Heart left ventricle (tissue), 16 donors: ENCODE measurements at regions not wholly inside any gene's neighbourhood (a gene's known extent, or its start where the extent isn't known, plus 50 kb on each side); places are given as distances from the start of the nearest gene placed in this dataset.
"Not testable (repeated sequence)": the region's sequence is repeated elsewhere in the genome, so short reads cannot be mapped to it uniquely, and the experiment has no call there.

ENCODE experiments used
- ATAC-seq, 4 donors: fragments of 200-7000 bp; cut with Tn5 transposase; one replicate each; pipeline ENCODE4 v1.9.1; 2020 to 2022; ENCODE audit warnings: moderate library complexity in 4 of 4, mild to moderate bottlenecking in 3 of 4, moderate number of reproducible peaks in 1 of 4
- DNase-seq, 5 donors: peaks; one replicate each; pipeline ENCODE4 v3.0.0-alpha.2; 2020
- H3K27ac ChIP-seq, 12 donors: fragments of 200-600 bp; sonication (generic) in 4 of 12; one replicate each; pipeline versions ENCODE4 v1.5.0 to v1.8.0; 2016 to 2022; ENCODE audit warnings: mild to moderate bottlenecking in 2 of 12
- H3K27me3 ChIP-seq, 9 donors: fragments of 200-600 bp; sonication (generic) in 2 of 9; one replicate each; pipeline versions ENCODE4 v1.5.1 to v1.8.0; 2016 to 2022; ENCODE audit warnings: mild to moderate bottlenecking in 3 of 9
- H3K36me3 ChIP-seq, 9 donors: fragments of 200-600 bp; sonication (generic) in 2 of 9; one replicate each; pipeline versions ENCODE4 v1.5.0 to v1.8.0; 2018 to 2022; ENCODE audit warnings: mild to moderate bottlenecking in 2 of 9
- H3K4me1 ChIP-seq, 12 donors: fragments of 200-600 bp; sonication (generic) in 4 of 12; one replicate each; pipeline versions ENCODE4 v1.5.0 to v1.8.0; 2016 to 2022; ENCODE audit warnings: mild to moderate bottlenecking in 3 of 12
- H3K4me3 ChIP-seq, 12 donors: fragments of 200-600 bp; sonication (generic) in 4 of 12; one replicate each; pipeline versions ENCODE4 v1.5.0 to v1.8.0; 2017 to 2022; ENCODE audit warnings: mild to moderate bottlenecking in 9 of 12, moderate library complexity in 4 of 12
- H3K9me3 ChIP-seq, 12 donors: fragments of 200-600 bp; sonication (generic) in 4 of 12; one replicate each; pipeline versions ENCODE4 v1.5.0 to v1.8.0; 2016 to 2022; ENCODE audit warnings: mild to moderate bottlenecking in 1 of 12
- POLR2A ChIP-seq, 2 donors: fragments of 450-650 bp; IDR thresholded peaks; one replicate each; pipeline ENCODE4 v1.6.1; 2017; ENCODE audit warnings: antibody characterized with exemption in 2 of 2, mild to moderate bottlenecking in 2 of 2, moderate library complexity in 2 of 2
- WGBS, 4 donors: extraction: QIAGEN DNeasy Blood & Tissue Kit in 2 of 4; methylation state at CpG; one replicate each; pipeline versions ENCODE4 v1.1.5 to v1.1.7; 2013 to 2018; 5-methylcytosine and 5-hydroxymethylcytosine counted together
- intact Hi-C, 10 donors: fragments of 100-400 bp; cut with DNase I; formaldehyde crosslinking; loops; one replicate each; pipeline versions ENCODE4 v1.11.1 to v1.14.2; 2022
- TF ChIP-seq, protein P1 (sequence below), 12 donors: fragments of 200-600 bp; sonication (generic) in 4 of 12; IDR thresholded peaks; one replicate each; pipeline versions ENCODE4 v1.5.0 to v1.8.0; 2018 to 2022; ENCODE audit warnings: antibody characterized with exemption in 12 of 12, mild to moderate bottlenecking in 5 of 12
- donor health status: ischemic (EF 13 %, LVEDD 7.1; RV severe dilation, severe dysfunction).
- donor health status: healthy with polysubstance abuse.
- donor health status: DM: no; HTN: yes; CAD: no.
- donor health status: DM: no; HTN: no; CAD: no.
- donor health status: ischemic (EF 25% LVEDD 6.9; RV normal size, moderate dysfunction).
- donor health status: ischemic (EF 25% LVEDD 5.7; RV mildly dilated, moderate dysfunction).
- donor health status: healthy.
- donor health status: DM: yes; HTN: yes; CAD: no.
- donor health status: ischemic (EF 35%, LVEDD 5.7; RV mildly dilated, moderate dysfunction).
- donor health status: nonischemic (EF 11% LVEDD 7.7; RV severe dilation, severe dysfunction).
- donor health status: DM: yes; HTN: yes; CAD: no.
- donor health status: PGD.
- donor health status: ischemic (EF 29% LVEDD 5.4; RV normal size, mild dysfunction).
- donor health status: nonischemic (EF 23%, LVEDD 6.1; RV moderate dilation, normal function).

- H3K27ac ChIP-seq, H3K36me3 ChIP-seq, H3K4me1 ChIP-seq, H3K27me3 ChIP-seq, H3K4me3 ChIP-seq, DNase-seq, ATAC-seq, intact Hi-C loops: not testable (repeated sequence)
- H3K9me3 ChIP-seq = peaks cover 0 to 74% (median 10%) of the 10 kb centered on the region in 12 donors
- WGBS, 4 donors = 87 to 94% (median 90%) methylated on average over 3 of the region's 3 CpGs
Observed at GRCh38 chr6:104676679-104677078, 183.0 kb downstream of the HACE1 start.

- H3K4me3 ChIP-seq, H3K4me1 ChIP-seq, H3K36me3 ChIP-seq, DNase-seq, ATAC-seq, H3K27ac ChIP-seq, H3K27me3 ChIP-seq, intact Hi-C loops: not testable (repeated sequence)
- peaks cover 0 to 71% (median 10%) of the 10 kb centered on the region in 12 donors for H3K9me3 ChIP-seq
- WGBS, 4 donors = 24 to 39% (median 30%) methylated on average over 1 of the region's 1 CpG
Observed at GRCh38 chr6:104675161-104675560, 184.6 kb downstream of the HACE1 start.

DNA sequence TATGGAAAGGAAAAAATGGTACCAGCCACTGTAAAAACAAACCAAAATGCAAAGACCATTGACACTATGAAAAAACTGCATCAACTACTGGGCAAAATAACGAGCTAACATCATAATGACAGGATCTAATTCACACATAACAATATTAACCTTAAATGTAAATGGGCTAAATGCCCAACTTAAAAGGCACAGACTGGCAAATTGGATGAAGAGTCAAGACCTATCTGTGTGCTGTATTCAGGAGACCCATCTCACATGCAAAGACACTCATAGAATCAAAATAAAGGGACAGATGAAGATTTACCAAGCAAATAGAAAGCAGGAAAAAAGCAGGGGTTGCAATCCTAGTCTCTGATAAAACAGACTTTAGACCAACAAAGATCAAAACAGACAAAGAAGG, 186.6 kb downstream of the HACE1 start:
- 31 to 66% (median 47%) methylated on average over 1 of the region's 1 CpG for WGBS, 4 donors
- H3K4me1 ChIP-seq = not testable (repeated sequence)

GRCh38 chr6:104671591-104671891, 188.2 kb downstream of the HACE1 start:
- H3K4me1 ChIP-seq, intact Hi-C loops, H3K4me3 ChIP-seq, H3K36me3 ChIP-seq, H3K27me3 ChIP-seq, H3K27ac ChIP-seq, ATAC-seq, DNase-seq: not testable (repeated sequence)
- WGBS, 4 donors = 70 to 100% (median 95%) methylated on average over 1 of the region's 1 CpG
- peaks cover 0 to 36% (median 7%) of the 10 kb centered on the region in 12 donors for H3K9me3 ChIP-seq

More for the DNA sequence above, 186.6 kb downstream of the HACE1 start:
- H3K4me3 ChIP-seq, intact Hi-C loops, H3K36me3 ChIP-seq, H3K27ac ChIP-seq, H3K27me3 ChIP-seq, ATAC-seq, DNase-seq: not testable (repeated sequence)
- peaks cover 0 to 51% (median 7%) of the 10 kb centered on the region in 12 donors for H3K9me3 ChIP-seq

GRCh38 chr6:104670834-104671590, 188.7 kb downstream of the HACE1 start:
- H3K27ac ChIP-seq, intact Hi-C loops, H3K36me3 ChIP-seq, H3K27me3 ChIP-seq, ATAC-seq, H3K4me1 ChIP-seq, H3K4me3 ChIP-seq, DNase-seq: not testable (repeated sequence)
- WGBS, 4 donors = 88 to 91% (median 90%) methylated on average over 12 to 17 of the region's 17 CpGs
- H3K9me3 ChIP-seq = peaks cover 0 to 36% (median 6%) of the 10 kb centered on the region in 12 donors

DNA sequence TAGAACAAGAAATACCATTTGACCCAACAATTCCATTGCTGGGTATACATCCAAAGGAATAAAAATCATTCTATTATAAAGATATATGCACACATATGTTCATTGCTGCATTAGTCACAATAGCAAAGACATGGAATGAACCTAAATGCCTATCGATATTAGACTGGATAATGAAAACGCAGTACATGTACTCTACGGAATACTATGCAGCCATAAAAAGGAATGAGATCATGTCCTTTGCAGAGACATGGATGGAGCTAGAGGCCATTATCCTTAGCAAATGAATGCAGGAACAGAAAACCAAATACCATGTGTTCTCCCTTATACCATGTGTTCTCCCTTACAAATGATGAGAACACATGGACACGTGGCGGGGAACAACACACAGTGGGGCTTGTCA, 190.2 kb downstream of the HACE1 start:
- Histone ChIP-seq H3K4me1 (no peaks in the 10 kb centered on the region), H3K9me3 (peaks cover 0 to 35% (median 4%) of the 10 kb centered on the region in 12 donors), H3K27ac (no peak overlapping the region), H3K36me3 (no peaks in the 10 kb centered on the region), H3K27me3 (no peaks in the 10 kb centered on the region), H3K4me3 (no peak overlapping the region)
- TF ChIP-seq, protein P1, sequence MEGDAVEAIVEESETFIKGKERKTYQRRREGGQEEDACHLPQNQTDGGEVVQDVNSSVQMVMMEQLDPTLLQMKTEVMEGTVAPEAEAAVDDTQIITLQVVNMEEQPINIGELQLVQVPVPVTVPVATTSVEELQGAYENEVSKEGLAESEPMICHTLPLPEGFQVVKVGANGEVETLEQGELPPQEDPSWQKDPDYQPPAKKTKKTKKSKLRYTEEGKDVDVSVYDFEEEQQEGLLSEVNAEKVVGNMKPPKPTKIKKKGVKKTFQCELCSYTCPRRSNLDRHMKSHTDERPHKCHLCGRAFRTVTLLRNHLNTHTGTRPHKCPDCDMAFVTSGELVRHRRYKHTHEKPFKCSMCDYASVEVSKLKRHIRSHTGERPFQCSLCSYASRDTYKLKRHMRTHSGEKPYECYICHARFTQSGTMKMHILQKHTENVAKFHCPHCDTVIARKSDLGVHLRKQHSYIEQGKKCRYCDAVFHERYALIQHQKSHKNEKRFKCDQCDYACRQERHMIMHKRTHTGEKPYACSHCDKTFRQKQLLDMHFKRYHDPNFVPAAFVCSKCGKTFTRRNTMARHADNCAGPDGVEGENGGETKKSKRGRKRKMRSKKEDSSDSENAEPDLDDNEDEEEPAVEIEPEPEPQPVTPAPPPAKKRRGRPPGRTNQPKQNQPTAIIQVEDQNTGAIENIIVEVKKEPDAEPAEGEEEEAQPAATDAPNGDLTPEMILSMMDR (IDR thresholded peaks at IDR 0.05) = no peak
- no peak for TF ChIP-seq POLR2A (IDR thresholded peaks at IDR 0.05)
- intact Hi-C loops = no loop called here
- DNase-seq = no peak
- no peak for ATAC-seq
- 96 to 99% (median 98%) methylated on average over 5 of the region's 5 CpGs for WGBS, 4 donors

DNA sequence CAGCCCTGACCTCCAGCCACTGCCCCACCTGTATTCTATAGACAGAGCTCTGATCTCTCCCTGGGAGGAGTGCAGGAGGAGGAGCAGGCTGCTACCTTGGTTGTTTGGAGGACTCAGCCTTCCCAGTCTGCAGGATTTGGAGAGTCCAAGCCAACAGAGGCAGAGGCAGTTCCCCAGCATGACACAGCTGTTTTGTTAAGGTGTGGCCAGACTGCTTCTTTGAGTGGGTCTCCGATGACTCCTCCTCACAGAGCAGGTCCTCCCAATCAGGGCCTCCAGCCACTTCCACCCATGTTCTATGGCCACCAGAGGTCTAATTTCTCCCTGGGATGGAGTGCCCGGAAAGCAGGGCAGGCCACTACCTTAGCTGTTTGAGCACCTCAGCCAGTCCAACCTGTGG, 203.5 kb downstream of the HACE1 start:
- TF ChIP-seq POLR2A (IDR thresholded peaks at IDR 0.05) = no peak
- TF ChIP-seq, protein P1 (IDR thresholded peaks at IDR 0.05) = no peak

More for the DNA sequence above, 203.5 kb downstream of the HACE1 start:
- no peak for ATAC-seq
- intact Hi-C loops = no loop called here
- Histone ChIP-seq H3K4me1 (no peaks in the 10 kb centered on the region), H3K27me3 (no peaks in the 10 kb centered on the region), H3K36me3 (no peaks in the 10 kb centered on the region), H3K4me3 (no peak overlapping the region), H3K27ac (no peak overlapping the region), H3K9me3 (peaks cover 0 to 7% (median 0%) of the 10 kb centered on the region in 12 donors)
- 92 to 100% (median 95%) methylated on average over 2 of the region's 2 CpGs for WGBS, 4 donors
- no peak for DNase-seq
